Smooth muscle cell of the brain vasculature (primary cell): ENCODE measurements at regions not wholly inside any gene's neighbourhood (a gene's known extent, or its start where the extent isn't known, plus 50 kb on each side); places are given as distances from the start of the nearest gene placed in this dataset.

Source experiments
- DNase-seq: peaks from one replicate; pipeline ENCODE4 v3.0.0-alpha.2; 2012; ENCODE audit warnings: low read depth, low spot score

DNA sequence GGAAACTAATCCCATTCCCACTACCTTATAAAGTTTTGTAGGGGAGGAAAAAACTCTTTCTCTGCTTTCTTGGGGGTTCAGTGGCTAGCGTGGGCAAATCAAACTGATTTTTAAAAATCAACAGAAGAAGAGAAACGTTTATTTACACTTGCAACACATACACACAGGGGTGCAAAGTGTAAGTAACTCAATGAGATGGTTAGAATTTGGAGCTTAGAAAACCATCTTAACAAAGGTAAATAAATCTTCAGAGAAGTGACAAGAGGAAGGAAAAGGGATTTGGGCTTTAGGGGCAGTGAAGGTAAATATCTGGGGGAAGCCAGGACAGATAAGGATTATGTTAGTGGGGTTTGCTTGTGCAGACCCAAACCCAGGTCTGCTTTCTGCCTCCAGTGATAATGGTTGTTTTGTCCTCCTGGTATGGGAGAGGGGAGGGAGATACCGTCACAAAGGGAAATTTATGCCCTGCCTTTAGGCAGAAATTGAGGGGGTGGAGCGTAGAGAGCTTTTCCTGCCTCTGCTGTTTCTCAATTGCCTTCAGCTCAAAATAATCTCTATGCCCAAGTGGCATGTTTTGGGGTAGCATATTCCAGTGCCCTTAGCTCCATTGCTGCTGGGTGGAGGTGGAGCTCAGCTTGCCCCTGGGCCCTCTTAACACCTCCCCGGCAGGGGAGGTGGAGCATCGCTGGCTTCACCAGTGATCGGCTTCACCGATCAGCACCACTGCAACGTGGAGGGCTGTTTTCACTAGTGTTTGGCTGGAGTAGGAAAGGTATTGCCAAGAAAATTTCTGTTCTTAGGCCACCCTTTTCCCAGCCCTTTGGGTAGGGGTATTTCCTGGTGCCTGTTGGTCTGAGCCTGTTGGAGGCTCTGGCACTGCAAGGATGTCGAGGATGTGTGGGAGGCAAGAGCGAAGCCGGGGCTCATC, 92.2 kb downstream of the TEX51 start:
- no peak for DNase-seq

DNA sequence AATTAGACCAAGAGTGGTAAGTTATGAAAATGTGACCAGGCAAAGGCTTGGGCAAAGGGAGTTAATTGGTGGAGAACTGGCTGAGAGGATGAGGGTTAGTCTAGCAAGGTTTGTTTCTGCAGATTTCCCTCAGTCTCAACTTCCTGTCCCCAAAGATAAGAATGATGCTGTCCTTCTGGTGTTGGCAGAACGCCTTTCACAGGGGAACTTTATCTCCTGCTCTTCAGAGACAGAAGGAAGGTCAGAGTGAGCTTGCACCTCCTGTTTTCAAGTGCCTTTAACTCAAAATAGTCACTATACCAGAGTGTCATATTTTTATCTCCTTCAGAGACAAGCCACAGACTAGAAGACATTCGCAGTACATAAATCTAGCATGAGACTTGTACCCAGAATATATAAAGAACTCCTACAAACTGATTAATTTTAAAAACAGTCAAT, 95.7 kb downstream of the TEX51 start:
- DNase-seq: no peak

DNA sequence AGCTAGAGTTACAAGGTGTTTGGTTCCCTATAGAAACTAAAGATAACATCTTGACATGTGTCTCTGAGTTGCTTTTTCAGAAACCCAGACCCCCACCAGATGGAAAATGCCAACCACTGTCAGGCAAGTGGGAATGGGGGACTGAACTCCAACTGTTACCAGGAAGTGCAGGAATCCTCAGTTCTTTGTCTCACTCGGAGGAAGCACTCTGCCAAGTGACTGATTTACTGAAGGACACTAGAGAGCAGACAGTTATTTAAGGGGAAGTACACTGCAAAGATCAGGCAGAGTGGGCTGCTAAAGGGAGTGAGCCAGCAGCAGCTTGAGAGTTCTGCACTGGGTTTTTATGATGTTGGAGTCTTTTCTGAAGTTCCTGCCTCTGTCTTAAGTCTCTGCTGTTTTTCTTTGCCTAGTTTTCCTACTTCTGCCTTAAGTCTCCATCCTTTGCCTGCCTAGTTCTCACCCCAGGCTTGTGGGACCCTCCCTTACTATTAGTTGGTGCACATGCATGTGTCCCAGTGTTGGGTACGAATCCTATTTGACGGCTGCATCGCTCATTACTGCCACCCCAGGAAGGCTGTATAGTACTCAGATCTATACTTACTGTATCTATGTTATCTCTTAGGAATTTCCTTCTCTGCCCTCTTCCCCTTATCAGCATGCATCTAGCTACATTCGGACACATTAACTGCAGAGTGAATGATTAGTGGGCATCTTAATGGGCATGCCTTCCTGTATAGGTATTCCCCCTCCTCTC, 97.1 kb downstream of the TEX51 start:
- no peak for DNase-seq

DNA sequence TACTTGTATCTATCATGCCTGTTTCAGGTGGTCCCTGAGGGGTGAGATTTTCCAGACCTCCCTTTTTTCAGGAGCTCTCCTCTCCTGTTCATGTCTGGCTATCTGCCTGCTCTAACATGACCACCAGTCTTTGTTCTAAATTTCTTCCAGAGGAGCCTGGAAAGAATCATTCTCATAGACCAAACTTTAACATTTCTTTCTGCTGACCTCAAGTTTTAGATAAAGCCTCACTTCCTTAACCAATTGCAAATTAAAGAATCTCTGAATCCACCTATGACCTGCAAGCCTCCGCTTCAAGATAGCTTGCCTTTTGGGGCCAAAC, 97.6 kb downstream of the TEX51 start:
- DNase-seq: no peak
